Stimulated activated naive CD8-positive, alpha-beta T cell treated with anti-CD3 and anti-CD28 coated beads, Interleukin-15, Interleukin-2, amounts not matched to agents 100 ng/mL and 50 ng/mL, for 24 hours (primary cell): ENCODE measurements at regions not wholly inside any gene's neighbourhood (a gene's known extent, or its start where the extent isn't known, plus 50 kb on each side); places are given as distances from the start of the nearest gene placed in this dataset.
"Not testable (repeated sequence)": the region's sequence is repeated elsewhere in the genome, so short reads cannot be mapped to it uniquely, and the experiment has no call there.

Source experiments
- H3K27ac Mint-ChIP-seq: one replicate; pipeline ENCODE4 v1.8.0; 2021; ENCODE audit warnings: mild to moderate bottlenecking, mixed read lengths
- H3K27me3 Mint-ChIP-seq: one replicate; pipeline ENCODE4 v1.8.0; 2021; ENCODE audit warnings: mixed read lengths
- H3K36me3 Mint-ChIP-seq: one replicate; pipeline ENCODE4 v1.8.0; 2021; ENCODE audit warnings: low read depth, mixed read lengths
- H3K4me1 Mint-ChIP-seq: one replicate; pipeline ENCODE4 v1.8.0; 2021; ENCODE audit warnings: low read depth, mixed read lengths
- H3K4me3 Mint-ChIP-seq: one replicate; pipeline ENCODE4 v1.8.0; 2021; ENCODE audit warnings: mild to moderate bottlenecking, mixed read lengths
- H3K9me3 Mint-ChIP-seq: one replicate; pipeline ENCODE4 v1.8.0; 2021; ENCODE audit warnings: mixed read lengths

DNA sequence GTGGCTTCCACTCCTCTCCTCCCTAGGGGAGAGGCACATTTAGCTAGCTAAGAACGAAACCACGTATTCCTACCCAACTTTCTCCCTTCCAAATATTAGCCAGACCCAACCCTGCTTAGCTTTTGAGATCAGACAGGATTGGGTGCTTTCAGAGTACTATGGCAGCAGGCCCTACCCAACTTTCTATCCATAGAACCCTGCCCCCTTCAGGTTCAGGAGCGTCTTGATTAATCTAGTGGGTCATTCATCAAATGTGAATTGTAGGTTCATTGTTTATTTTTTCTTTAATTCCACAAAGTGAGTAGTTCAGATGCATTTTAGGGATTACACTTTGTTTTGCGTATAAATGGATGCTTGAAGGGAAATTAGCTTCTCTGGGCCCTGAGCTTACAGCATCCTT lies 188.3 kb downstream of the MIB1 start:
- Mint-ChIP-seq H3K9me3 (no peaks in the 10 kb centered on the region), H3K27ac (no peak overlapping the region), H3K4me1 (no peaks in the 10 kb centered on the region), H3K36me3 (no peaks in the 10 kb centered on the region), H3K4me3 (no peak overlapping the region), H3K27me3 (peaks cover 12% of the 10 kb centered on the region)

DNA sequence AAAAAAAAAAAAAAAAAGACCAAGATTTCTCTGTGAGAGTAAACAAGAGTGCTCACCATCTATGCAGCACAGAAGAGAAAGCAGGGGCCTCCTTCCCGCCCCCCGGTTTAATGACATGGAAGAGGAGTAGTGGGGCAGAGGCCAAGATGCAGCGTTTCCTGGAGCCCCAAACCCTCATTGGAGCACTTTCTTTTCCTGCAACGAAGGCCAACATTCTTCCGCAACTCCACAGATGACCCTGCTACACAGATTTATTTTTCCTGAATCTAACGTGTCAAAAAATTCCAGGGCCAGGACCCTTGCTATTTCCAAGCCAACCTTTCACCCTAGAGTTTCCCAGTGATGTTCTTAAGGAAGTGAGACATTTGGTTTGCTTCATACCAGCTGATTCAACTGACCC lies 189.6 kb downstream of the MIB1 start:
- no peak overlapping the region for H3K4me3 Mint-ChIP-seq
- H3K9me3 Mint-ChIP-seq = no peaks in the 10 kb centered on the region
- H3K36me3 Mint-ChIP-seq = no peaks in the 10 kb centered on the region
- no peaks in the 10 kb centered on the region for H3K4me1 Mint-ChIP-seq
- peaks cover 12% of the 10 kb centered on the region for H3K27me3 Mint-ChIP-seq
- no peak overlapping the region for H3K27ac Mint-ChIP-seq

DNA sequence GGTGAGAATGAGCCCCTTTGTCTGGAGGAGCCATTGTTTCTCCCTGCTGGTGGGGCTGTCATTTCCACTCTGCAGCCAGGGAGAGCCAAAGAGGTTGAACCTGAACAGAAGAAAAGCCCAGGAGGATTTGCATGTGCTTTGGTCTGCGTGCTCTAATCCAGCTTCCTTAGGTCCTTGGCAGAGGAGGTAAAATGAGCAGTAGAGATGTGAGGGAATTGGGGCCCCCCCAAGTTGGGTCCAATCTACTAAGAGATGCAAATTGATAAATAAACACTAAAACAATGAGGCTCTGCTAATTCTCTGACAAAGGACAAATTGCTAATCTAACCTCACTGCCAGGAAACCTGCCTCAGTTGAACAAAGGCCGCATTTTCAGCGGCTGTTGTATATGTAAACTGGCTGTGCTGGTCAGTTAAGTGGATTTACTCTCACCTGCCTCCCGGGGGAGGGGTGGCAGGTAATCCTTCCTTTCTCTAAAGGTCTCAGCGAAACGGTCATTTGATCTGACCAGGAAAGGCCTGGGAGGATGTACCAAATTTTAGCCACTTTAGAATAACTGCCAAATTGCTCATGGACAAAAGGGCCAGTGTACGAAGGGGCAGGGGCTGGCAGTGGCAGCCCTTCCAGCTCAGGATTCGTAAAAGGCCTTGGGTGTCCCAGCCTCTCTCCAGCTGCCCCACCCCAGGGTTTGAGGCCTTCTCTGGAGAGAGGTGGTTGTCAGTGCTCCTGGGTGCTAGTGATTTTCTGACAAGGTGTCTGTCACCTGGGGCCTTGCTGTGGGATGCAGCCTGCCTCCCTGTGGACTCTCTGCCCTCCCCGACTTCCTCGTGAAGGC lies 193.6 kb downstream of the MIB1 start:
- Mint-ChIP-seq H3K27me3 (peaks cover 4% of the 10 kb centered on the region), H3K4me3 (no peak overlapping the region), H3K9me3 (no peaks in the 10 kb centered on the region), H3K36me3 (no peaks in the 10 kb centered on the region), H3K27ac (no peak overlapping the region), H3K4me1 (no peaks in the 10 kb centered on the region)

DNA sequence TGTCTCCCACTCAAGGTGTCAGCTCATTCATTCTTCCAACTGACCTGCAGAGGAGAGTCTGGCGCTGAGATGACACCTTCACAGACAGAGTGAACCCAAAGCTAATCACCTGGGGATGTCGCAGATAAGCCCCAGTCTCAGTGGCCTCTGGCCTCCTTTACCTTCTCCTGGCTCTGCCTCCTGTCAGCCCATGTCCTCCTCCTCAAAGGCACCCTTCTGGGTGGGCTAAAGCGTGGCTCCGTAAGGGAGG lies 194.1 kb downstream of the MIB1 start:
- Mint-ChIP-seq H3K4me1 (no peaks in the 10 kb centered on the region), H3K36me3 (no peaks in the 10 kb centered on the region), H3K27me3 (peaks cover 6% of the 10 kb centered on the region), H3K4me3 (no peak overlapping the region), H3K27ac (no peak overlapping the region), H3K9me3 (no peaks in the 10 kb centered on the region)

DNA sequence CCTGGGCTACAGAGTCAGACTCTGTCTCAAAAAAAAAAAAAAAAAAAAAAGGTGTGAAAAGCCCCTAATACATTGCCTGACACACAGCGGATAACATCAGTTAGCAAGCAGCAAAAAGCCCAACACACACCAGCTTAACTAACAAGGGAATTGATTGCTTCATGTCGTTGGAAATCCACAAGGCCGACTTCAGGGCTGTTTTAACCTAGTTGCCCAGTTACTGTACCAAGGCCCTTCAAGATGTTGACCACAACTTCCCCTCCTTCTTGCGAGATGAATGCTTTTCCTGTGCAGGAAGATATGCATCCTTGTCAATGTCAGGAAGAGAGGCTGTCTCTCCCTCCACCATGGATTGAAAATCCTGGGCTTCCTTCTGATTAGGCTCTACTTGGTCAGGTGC lies 202.9 kb downstream of the MIB1 start:
- Mint-ChIP-seq H3K4me1 (no peaks in the 10 kb centered on the region), H3K4me3 (no peak overlapping the region), H3K9me3 (no peaks in the 10 kb centered on the region), H3K27me3 (peaks cover 7% of the 10 kb centered on the region), H3K36me3 (no peaks in the 10 kb centered on the region), H3K27ac (no peak overlapping the region)

DNA sequence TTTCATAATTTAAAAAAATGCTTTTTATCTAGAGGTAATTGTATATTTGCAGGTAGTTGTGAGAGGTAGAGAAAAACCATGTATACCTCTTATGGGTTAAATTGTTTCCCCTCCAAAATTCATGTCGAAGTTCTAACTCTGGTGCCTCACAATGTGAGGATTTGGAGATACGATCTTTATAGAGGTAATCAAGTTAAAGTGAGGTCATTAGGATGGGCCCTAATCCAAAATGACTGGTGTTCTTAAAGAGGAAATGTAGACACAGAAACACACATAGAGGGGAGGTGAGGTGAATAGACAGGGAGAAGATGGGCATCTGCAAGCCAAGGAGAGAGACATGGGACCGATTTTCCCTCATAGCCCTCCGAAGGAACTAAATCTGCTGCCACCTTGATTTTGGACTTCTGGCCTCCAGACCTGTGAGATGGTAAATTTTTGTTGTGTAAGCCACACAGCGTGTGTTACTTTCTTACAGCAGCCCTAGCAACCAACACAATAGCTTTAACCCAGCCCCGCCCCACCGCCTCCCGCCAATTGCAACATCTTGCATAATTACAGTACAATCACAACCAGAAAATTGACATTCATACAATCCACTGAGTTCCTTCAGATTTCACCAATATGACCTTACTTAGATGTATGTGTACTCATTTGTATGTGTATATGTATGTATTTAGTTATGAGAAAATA lies 208.9 kb downstream of the MIB1 start:
- no peak overlapping the region for H3K27ac Mint-ChIP-seq
- no peaks in the 10 kb centered on the region for H3K9me3 Mint-ChIP-seq
- H3K27me3 Mint-ChIP-seq = peaks cover 26% of the 10 kb centered on the region
- H3K4me1 Mint-ChIP-seq = no peaks in the 10 kb centered on the region
- no peaks in the 10 kb centered on the region for H3K36me3 Mint-ChIP-seq
- H3K4me3 Mint-ChIP-seq = no peak overlapping the region

DNA sequence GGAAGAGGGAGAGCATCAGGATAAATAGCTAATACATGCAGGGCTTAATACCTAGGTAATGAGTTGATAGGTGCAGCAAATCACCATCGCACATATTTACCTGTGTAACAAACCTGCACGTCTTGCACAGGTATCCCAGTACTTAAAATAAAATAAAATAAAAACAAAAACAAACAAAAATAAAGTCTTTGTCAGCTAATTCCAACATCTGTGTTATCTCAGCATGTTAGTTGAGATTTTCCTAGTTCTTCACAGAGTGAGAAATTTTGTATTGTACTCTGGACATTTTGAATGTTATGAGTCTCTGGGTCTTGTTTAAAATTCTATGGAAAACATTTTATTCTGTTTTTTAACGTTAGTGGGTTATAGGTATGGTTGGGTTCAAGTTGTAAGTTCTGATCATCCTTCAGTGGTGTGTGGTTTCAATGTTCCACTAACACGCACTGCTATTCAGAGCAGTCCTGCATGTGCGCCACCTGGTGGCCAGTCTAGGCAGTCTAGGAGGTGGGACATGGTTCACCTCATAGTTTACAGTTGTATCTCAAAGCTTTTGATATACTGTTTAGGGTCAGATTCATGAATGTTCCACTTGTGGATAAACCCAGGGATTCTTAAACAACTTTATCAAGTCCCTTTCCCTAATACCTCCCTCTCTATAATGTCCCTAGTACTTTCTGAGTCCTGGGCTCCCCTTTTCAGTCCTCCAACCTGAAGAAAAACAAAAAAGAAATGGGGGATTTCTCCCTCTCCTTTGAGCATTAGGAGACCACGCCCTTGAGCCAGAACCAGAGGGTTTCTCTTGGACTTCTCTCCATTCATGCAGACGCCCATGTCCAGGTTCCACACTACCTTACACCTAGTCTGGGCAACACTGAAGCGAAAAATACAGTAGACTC lies 213.4 kb upstream of the GATA6 start:
- H3K9me3 Mint-ChIP-seq = no peaks in the 10 kb centered on the region
- H3K4me3 Mint-ChIP-seq = no peak overlapping the region
- no peaks in the 10 kb centered on the region for H3K36me3 Mint-ChIP-seq
- peaks cover 30% of the 10 kb centered on the region for H3K27me3 Mint-ChIP-seq
- no peaks in the 10 kb centered on the region for H3K4me1 Mint-ChIP-seq
- H3K27ac Mint-ChIP-seq = no peak overlapping the region

DNA sequence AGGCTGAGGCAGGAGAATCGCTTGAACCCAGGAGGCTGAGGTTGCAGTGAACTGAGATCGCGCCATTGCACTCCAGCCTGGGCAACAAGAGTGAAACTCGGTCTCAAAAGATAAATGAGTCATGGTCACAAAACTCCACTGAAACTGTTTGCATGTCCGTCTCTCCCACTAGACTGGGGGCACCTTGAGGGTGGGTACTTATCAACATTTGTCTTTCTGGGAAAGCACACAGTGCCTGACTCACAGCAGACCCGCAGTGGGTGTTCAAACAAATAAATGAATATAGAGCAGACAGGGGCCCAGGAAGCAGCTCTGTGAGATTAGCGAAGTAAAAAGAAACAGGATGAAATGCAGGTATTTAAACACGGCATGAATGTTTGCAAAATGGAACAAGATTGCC lies 211.1 kb upstream of the GATA6 start:
- no peaks in the 10 kb centered on the region for H3K4me1 Mint-ChIP-seq
- H3K27ac Mint-ChIP-seq = no peak overlapping the region
- no peaks in the 10 kb centered on the region for H3K36me3 Mint-ChIP-seq
- H3K9me3 Mint-ChIP-seq = no peaks in the 10 kb centered on the region
- peaks cover 21% of the 10 kb centered on the region for H3K27me3 Mint-ChIP-seq
- H3K4me3 Mint-ChIP-seq = no peak overlapping the region

DNA sequence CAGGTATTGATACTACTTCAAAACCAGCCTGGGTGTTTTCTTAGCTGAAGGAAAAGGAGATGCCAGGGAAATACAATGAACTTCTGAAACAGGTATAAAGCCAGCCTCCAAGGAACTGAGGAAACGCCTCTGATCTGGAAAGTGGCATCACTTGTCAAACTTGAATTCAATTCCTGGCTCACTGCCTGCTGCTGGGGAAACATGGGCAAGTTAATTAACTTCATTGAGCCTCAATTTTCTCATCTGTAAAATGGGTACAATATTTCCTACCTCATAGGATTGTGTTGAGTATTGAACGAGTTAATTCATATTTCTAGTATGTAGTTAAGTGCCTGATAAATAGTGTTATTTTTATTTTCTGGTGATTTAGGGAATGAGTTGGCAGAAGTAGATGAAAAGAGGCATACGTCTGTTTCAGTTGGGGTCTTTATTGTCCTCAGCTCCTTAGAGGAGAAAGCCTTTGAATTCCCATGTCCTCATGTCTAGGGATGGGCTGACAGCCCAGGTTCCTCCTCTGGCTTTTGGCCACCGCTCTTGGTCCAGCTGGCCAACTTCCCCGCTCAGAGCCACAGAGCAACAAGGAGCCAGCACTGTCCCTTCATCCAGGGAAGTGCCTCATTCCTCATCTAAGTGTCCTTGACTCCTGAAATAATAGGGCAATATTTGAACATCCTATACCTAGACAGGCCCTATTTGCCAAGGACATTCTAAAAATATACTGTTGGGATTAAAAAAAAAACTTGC lies 210.5 kb upstream of the GATA6 start:
- H3K9me3 Mint-ChIP-seq = no peaks in the 10 kb centered on the region
- H3K27me3 Mint-ChIP-seq = peaks cover 19% of the 10 kb centered on the region
- no peak overlapping the region for H3K27ac Mint-ChIP-seq
- no peaks in the 10 kb centered on the region for H3K4me1 Mint-ChIP-seq
- no peaks in the 10 kb centered on the region for H3K36me3 Mint-ChIP-seq
- H3K4me3 Mint-ChIP-seq = no peak overlapping the region

DNA sequence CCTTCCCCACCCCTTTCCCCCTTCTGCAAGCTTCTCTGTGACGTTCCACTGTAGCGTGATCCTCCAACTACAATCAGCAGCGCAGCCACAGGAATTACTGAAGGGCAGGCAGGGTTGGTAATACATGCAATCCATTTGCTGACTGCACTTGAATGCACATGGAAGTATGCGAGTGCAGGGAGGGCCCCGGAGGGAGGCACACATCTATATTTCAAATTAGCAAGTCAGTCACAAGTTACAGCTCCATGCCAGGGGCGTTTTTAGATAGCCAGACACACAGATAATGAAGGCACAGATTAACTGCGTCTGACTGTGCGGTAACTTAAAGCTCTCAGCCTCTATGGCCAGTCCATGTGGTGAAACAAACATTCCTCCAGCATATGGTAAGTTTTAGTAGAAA lies 209.2 kb upstream of the GATA6 start:
- H3K27ac Mint-ChIP-seq = no peak overlapping the region
- no peaks in the 10 kb centered on the region for H3K9me3 Mint-ChIP-seq
- H3K36me3 Mint-ChIP-seq = no peaks in the 10 kb centered on the region
- H3K27me3 Mint-ChIP-seq = peaks cover 14% of the 10 kb centered on the region
- no peaks in the 10 kb centered on the region for H3K4me1 Mint-ChIP-seq
- H3K4me3 Mint-ChIP-seq = no peak overlapping the region

DNA sequence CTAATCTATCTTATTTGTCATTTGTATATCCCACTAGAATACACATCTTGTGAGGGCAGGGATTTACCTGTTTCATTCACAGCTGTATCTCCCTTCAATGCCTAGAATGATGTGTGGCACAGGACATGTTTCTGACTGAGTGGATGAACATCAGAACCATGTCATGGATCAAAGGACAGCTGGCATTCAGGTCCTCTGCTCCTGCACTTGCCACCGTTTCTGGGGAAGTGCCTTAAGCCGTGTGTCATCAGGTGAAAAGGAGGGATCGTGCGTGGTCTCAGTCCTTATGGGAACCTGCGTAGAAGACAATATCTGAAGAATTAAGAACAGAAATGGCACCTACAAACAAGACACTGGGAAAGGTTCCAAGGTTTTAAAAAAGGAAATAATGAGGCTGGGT lies 206.1 kb upstream of the GATA6 start:
- H3K27me3 Mint-ChIP-seq = peaks cover 4% of the 10 kb centered on the region
- H3K27ac Mint-ChIP-seq = no peak overlapping the region
- no peak overlapping the region for H3K4me3 Mint-ChIP-seq
- no peaks in the 10 kb centered on the region for H3K9me3 Mint-ChIP-seq
- no peaks in the 10 kb centered on the region for H3K4me1 Mint-ChIP-seq
- H3K36me3 Mint-ChIP-seq = no peaks in the 10 kb centered on the region

DNA sequence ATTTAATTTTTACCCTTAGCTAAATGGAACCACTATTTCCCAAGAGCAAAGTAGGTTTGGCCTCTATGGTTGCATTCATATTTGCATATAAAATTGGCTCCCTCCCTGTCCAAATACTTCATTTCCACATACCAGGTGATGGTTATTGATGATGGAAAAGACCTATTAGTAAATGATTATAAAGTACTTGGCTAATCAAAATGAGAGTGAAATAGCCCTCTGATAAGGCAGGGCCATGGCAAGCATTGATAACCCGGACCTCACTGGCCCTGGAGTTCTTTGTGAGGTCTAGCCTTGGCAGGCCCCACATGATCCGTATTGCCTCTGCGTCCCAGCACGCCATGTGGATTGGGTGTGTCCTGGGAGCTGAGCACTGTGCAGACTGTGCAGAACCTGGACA lies 201.1 kb upstream of the GATA6 start:
- Mint-ChIP-seq H3K4me3 (no peak overlapping the region), H3K36me3 (no peaks in the 10 kb centered on the region), H3K27me3 (peaks cover 4% of the 10 kb centered on the region), H3K4me1 (no peaks in the 10 kb centered on the region), H3K27ac (no peak overlapping the region), H3K9me3 (no peaks in the 10 kb centered on the region)

DNA sequence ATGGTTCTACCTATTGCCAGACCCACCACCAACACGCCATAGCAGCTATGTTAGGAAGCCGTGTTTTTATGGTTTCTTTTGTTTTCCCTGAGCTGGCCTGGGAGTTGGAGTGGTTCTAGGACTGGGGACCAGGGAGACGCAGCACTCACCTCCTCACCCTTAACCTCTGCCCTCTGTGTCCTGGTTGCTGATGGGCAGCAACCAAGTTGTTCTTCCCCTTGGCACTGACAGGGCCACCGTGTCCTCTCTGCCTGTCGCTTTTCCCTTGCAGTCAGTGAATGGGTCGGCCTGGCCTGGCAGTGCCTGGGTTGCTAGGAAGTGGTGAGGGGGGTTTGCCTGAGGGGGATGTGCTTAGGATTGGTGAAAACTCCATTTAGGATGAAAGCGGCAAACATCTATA lies 197.1 kb upstream of the GATA6 start:
- no peak overlapping the region for H3K4me3 Mint-ChIP-seq
- H3K4me1 Mint-ChIP-seq = no peaks in the 10 kb centered on the region
- H3K27ac Mint-ChIP-seq = no peak overlapping the region
- no peaks in the 10 kb centered on the region for H3K9me3 Mint-ChIP-seq
- no peaks in the 10 kb centered on the region for H3K36me3 Mint-ChIP-seq
- H3K27me3 Mint-ChIP-seq = peaks cover 4% of the 10 kb centered on the region

DNA sequence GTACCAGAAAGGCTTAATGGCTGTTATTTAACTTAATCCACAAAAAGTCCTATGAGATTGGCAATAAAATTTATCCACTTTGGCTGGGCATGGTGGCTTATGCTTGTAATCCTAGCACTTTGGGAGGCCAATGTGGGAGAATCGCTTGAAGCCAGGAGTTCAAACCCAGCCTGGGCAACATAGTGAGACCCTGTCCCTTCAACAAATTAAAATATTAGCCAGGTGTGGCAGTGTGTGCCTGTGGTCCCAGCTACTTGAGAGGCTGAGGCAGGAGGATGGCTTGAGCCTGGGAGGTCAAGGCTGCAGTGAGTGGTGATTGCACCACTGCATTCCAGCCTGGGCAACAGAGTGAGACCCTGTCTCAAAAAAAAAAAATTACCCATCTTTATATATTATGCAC lies 193.4 kb upstream of the GATA6 start:
- not testable (repeated sequence) for H3K27ac Mint-ChIP-seq, H3K36me3 Mint-ChIP-seq, H3K27me3 Mint-ChIP-seq, H3K4me1 Mint-ChIP-seq, H3K9me3 Mint-ChIP-seq, H3K4me3 Mint-ChIP-seq
